NT2/D1 (cell line): ENCODE measurements at regions not wholly inside any gene's neighbourhood (a gene's known extent, or its start where the extent isn't known, plus 50 kb on each side); places are given as distances from the start of the nearest gene placed in this dataset.
"Not testable (repeated sequence)": the region's sequence is repeated elsewhere in the genome, so short reads cannot be mapped to it uniquely, and the experiment has no call there.

Experiments
- SUZ12 ChIP-seq: IDR thresholded peaks from 2 replicates; pipeline ENCODE4 v1.6.1; 2011; ENCODE audit not compliant: insufficient read length, insufficient read depth; ENCODE audit errors: extremely low read depth
- YY1 ChIP-seq: IDR thresholded peaks from 2 replicates; pipeline ENCODE4 v1.6.1; 2011; ENCODE audit not compliant: insufficient read length, insufficient read depth

DNA sequence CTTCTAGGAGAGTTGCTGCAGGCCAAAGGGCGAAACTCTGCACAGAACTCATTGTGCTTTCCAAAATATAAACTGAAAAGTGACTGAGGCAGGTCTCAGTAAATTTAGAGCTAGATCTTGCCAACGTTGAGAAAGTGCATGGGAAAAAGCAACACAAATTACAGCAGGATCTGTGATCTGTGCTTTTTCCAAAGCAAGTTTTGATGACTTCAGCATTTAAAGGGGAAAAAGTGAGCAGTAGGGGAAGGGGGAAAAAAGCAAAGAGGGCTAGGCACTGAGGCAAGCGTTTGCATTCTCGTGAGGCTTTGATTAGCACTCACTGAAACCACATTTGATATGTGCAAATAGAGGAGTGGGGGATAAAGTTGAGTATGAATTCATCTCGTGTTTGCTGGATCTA lies 351.5 kb upstream of the NPAP1 start:
- TF ChIP-seq YY1, SUZ12: not testable (repeated sequence)
